Common myeloid progenitor, CD34-positive (primary cell): ENCODE measurements at regions not wholly inside any gene's neighbourhood (a gene's known extent, or its start where the extent isn't known, plus 50 kb on each side); places are given as distances from the start of the nearest gene placed in this dataset.

Experiments used
- CTCF ChIA-PET: fragments of 350-600 bp; sonication (Branson Sonifier 250); formaldehyde crosslinking; loops from one replicate; lab custom pipeline; 2021; ENCODE audit warnings: antibody characterized with exemption; lab: Charles Lee
- POLR2A ChIA-PET: fragments of 350-600 bp; sonication (Branson Sonifier 250); formaldehyde crosslinking; loops from one replicate; lab custom pipeline; 2021; ENCODE audit warnings: antibody characterized with exemption; lab: Charles Lee
- DNase-seq, 3 donors: peaks; one replicate each; pipeline versions ENCODE4 v3.0.0 to v3.0.0-alpha.2; 2013
- H3K27ac ChIP-seq, 2 experiments: 1 replicate in 1 of 2; 2 replicates in 1 of 2; pipeline ENCODE4 v1.7.0; 2013; ENCODE audit warnings: inconsistent platforms in 2 of 2, low read length in 2 of 2, mild to moderate bottlenecking in 2 of 2, low read depth in 1 of 2, moderate library complexity in 1 of 2; ENCODE audit not compliant: severe bottlenecking in 2 of 2, insufficient read depth in 1 of 2, poor library complexity in 1 of 2
- H3K27me3 ChIP-seq, 5 experiments: replicated peaks in 2 of 5; 1 replicate in 3 of 5; 2 replicates in 2 of 5; pipeline versions ENCODE4 v1.6.1 to v1.7.0; 2013; ENCODE audit warnings: low read length in 4 of 5, mild to moderate bottlenecking in 2 of 5, moderate library complexity in 2 of 5, inconsistent platforms in 1 of 5; ENCODE audit not compliant: insufficient read depth in 5 of 5, control insufficient read depth in 4 of 5
- H3K36me3 ChIP-seq, 4 experiments: 1 replicate in 2 of 4; 2 replicates in 2 of 4; pipeline versions ENCODE4 v1.6.1 to v1.7.0; 2013; ENCODE audit warnings: low read length in 3 of 4, control low read depth in 1 of 4, mild to moderate bottlenecking in 1 of 4; ENCODE audit not compliant: control insufficient read depth in 4 of 4, insufficient read depth in 4 of 4
- H3K4me1 ChIP-seq, 4 experiments: 1 replicate in 3 of 4; 2 replicates in 1 of 4; pipeline versions ENCODE4 v1.6.1 to v1.7.1; 2013; ENCODE audit warnings: low read length in 3 of 4, mild to moderate bottlenecking in 3 of 4, control low read depth in 1 of 4, inconsistent platforms in 1 of 4, moderate library complexity in 1 of 4; ENCODE audit not compliant: control insufficient read depth in 4 of 4, insufficient read depth in 4 of 4; ENCODE audit errors: control extremely low read depth in 1 of 4
- H3K4me3 ChIP-seq, 7 experiments: 1 replicate in 4 of 7; 2 replicates in 3 of 7; pipeline versions ENCODE4 v1.5.1 to v1.7.0; 2013; ENCODE audit warnings: mild to moderate bottlenecking in 7 of 7, low read length in 6 of 7, moderate library complexity in 6 of 7, inconsistent platforms in 2 of 7, low read depth in 2 of 7, control low read depth in 1 of 7; ENCODE audit not compliant: insufficient read depth in 4 of 7, control insufficient read depth in 1 of 7; ENCODE audit errors: extremely low read depth in 1 of 7
- H3K9me3 ChIP-seq, 5 experiments: 1 replicate in 4 of 5; 2 replicates in 1 of 5; pipeline versions ENCODE4 v1.6.1 to v1.7.1; 2013; ENCODE audit warnings: low read length in 4 of 5, mild to moderate bottlenecking in 2 of 5, inconsistent platforms in 1 of 5, low read depth in 1 of 5, moderate library complexity in 1 of 5; ENCODE audit not compliant: control insufficient read depth in 4 of 5, insufficient read depth in 2 of 5; ENCODE audit errors: control extremely low read depth in 1 of 5
- WGBS: methylation state at CpG from one replicate; pipeline ENCODE4 v1.1.5; 2013; ENCODE audit not compliant: insufficient coverage; 5-methylcytosine and 5-hydroxymethylcytosine counted together

DNA sequence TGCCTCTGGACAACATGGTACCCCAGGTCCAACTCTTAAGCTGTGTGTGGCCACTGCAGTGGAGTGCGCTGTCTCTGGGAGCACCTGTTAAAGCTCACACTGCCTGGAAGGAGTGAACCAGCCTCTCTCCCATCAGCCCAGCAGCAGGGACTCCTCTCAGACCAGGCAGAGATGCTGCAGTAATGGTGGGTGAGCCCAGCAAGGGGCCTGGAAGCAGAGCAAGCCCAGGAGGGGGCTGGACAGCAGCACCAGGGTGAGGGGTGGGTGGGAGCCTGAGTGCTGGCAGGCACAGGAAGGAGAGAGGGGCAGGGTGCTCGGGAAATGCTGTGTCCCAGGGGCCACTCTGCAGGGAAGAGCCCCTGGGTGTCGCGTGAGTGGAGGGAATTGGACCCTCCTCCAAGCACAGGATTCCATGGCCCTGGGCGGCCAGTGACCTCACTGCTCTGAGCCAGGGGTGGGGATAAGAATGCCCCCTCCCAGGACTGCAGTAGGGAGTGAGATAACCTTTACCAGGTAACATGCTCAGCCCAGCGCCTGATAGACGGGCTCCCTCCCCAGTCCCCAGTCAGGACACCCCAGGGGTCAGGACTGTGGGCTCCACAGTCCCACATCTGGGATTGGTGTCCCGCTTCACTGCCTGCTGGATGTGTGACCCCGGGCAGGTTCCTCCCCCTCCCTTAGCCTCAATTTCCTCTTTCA, 313.1 kb downstream of the MATN1 start:
- H3K27me3 ChIP-seq: peaks cover 0 to 31% (median 8%) of the 10 kb centered on the region in 5 experiments
- no peaks in the 10 kb centered on the region for H3K4me1 ChIP-seq
- DNase-seq: no peak
- POLR2A ChIA-PET: no interaction called here
- H3K4me3 ChIP-seq: no peak overlapping the region
- CTCF ChIA-PET: no interaction called here
- H3K9me3 ChIP-seq: no peaks in the 10 kb centered on the region
- H3K27ac ChIP-seq: no peak overlapping the region
- 81% methylated on average over 9 of the region's 9 CpGs for WGBS
- H3K36me3 ChIP-seq: no peaks in the 10 kb centered on the region

- Histone ChIP-seq H3K27ac (no peak overlapping the region), H3K4me3 (no peak overlapping the region), H3K4me1 (no peaks in the 10 kb centered on the region), H3K27me3 (peaks cover 0 to 31% (median 6%) of the 10 kb centered on the region in 5 experiments), H3K36me3 (no peaks in the 10 kb centered on the region), H3K9me3 (no peaks in the 10 kb centered on the region)
- WGBS: 92% methylated on average over 4 of the region's 5 CpGs
- DNase-seq: no peak
- CTCF ChIA-PET: no interaction called here
- POLR2A ChIA-PET: no interaction called here
These were observed 313.8 kb downstream of the MATN1 start for GRCh38 chr1:30409476-30410152.

DNA sequence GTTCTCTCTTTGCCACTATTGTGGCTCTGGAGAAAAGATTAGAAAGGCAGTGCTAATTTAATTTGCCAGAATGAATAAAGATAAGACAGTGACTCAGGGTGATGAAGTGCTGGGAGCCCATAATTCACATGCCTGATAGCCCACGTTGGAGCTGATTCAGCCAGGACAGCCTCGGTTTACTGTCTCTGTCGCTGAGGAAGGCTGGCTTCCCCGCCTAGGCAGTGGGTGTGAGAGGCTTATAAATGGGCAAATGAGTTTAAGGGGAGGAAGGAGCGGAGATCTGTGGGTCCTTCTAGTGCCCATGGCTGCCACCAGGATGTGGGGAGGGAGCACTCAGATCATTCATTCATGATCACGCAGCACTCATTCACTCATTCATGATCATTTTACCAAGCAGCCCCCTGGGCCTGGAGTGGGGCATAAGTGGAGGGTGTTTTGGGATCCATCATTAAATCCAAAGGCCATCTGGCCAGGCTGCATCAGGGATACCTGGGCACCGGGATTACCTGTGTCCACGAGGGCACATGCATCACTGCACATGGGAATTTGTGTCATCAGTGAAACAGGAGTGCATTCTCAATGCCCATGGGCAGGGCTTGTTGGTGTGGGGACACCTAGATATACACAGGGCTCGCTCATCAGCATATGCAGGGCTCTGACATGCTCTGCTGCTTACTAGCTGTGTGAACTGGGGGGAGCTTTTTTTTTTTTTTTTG, 315.4 kb downstream of the MATN1 start:
- Histone ChIP-seq H3K9me3 (no peaks in the 10 kb centered on the region), H3K27me3 (peaks cover 0 to 33% (median 6%) of the 10 kb centered on the region in 5 experiments), H3K36me3 (no peaks in the 10 kb centered on the region), H3K4me3 (no peak overlapping the region), H3K27ac (no peak overlapping the region), H3K4me1 (no peaks in the 10 kb centered on the region)
- POLR2A ChIA-PET: no interaction called here
- CTCF ChIA-PET: no interaction called here
- no peak for DNase-seq
- 66% methylated on average over 5 of the region's 9 CpGs for WGBS

- CTCF ChIA-PET: no interaction called here
- POLR2A ChIA-PET: no interaction called here
- no peaks in the 10 kb centered on the region for H3K4me1 ChIP-seq
These were observed 316.2 kb downstream of the MATN1 start for GRCh38 chr1:30406996-30407864.

DNA sequence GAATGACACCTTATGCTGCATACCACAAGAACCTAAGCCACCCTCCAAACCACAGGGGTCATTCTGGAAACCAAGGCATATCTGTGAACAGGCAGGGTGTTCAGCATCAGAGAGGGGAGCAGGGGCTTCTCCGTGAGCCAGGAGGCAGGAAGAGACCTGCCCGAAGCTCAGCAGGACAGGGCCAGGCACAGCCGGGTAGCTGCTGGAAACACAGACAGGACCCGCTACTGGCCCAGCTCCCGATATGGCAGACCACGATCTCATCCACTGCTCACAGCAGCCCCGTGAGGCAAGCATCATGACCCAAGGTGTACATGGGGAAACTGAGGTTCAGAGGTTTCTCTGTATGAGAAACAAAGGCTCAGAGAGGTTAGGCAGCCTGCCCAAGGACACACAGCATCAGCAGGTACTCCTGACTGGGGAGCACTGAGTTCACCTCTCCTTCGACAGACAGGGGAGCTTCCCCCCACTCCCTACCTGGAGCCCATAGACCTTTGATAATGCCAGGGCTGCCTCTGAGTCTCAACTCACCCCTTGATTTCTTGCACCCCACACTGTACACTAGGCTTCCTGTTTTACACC, 317.7 kb downstream of the MATN1 start:
- no peaks in the 10 kb centered on the region for H3K4me1 ChIP-seq
- H3K27me3 ChIP-seq: peaks cover 0 to 33% (median 4%) of the 10 kb centered on the region in 5 experiments
- 85% methylated on average over 6 of the region's 8 CpGs for WGBS
- no peaks in the 10 kb centered on the region for H3K9me3 ChIP-seq
- H3K27ac ChIP-seq: no peak overlapping the region
- POLR2A ChIA-PET: no interaction called here
- no peak overlapping the region for H3K4me3 ChIP-seq
- no peaks in the 10 kb centered on the region for H3K36me3 ChIP-seq
- no peak for DNase-seq
- CTCF ChIA-PET: no interaction called here

More at GRCh38 chr1:30406996-30407864, 316.2 kb downstream of the MATN1 start:
- H3K4me3 ChIP-seq: no peak overlapping the region
- peaks cover 0 to 33% (median 6%) of the 10 kb centered on the region in 5 experiments for H3K27me3 ChIP-seq
- no peak for DNase-seq
- no peaks in the 10 kb centered on the region for H3K36me3 ChIP-seq
- 70% methylated on average over 14 of the region's 18 CpGs for WGBS
- no peaks in the 10 kb centered on the region for H3K9me3 ChIP-seq
- H3K27ac ChIP-seq: no peak overlapping the region

DNA sequence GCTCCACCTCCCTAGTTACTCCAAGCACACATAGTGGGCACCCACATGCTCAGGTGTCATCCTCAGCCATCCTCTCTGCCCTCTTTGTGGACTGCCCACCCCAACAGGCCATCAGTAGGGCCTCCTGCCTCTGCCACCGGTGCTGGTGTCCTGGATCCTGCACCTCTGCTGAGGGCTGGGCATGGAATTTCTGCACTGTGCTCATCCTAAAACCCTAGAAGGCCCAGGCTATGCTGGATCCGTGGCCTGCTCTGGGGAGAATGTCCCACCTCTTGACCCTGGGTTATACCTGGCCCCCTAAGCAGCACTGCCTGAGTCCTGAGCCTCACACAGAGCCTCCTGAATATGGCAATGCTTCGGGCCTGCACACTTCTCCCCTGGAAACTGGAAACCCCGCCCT, 318.3 kb downstream of the MATN1 start:
- ChIA-PET CTCF (no interaction called here), POLR2A (no interaction called here)
- H3K4me1 ChIP-seq: no peaks in the 10 kb centered on the region
- H3K27ac ChIP-seq: no peak overlapping the region
- 68% methylated on average over 4 of the region's 4 CpGs for WGBS
- H3K36me3 ChIP-seq: no peaks in the 10 kb centered on the region
- no peak for DNase-seq
- H3K9me3 ChIP-seq: no peaks in the 10 kb centered on the region
- peaks cover 0 to 33% (median 4%) of the 10 kb centered on the region in 5 experiments for H3K27me3 ChIP-seq
- H3K4me3 ChIP-seq: no peak overlapping the region
